CMK (cell line): ENCODE measurements at regions not wholly inside any gene's neighbourhood (a gene's known extent, or its start where the extent isn't known, plus 50 kb on each side); places are given as distances from the start of the nearest gene placed in this dataset.

Experiments used
- DNase-seq: peaks from one replicate; pipeline ENCODE4 v3.0.0-alpha.2; 2010; ENCODE audit warnings: low read depth

DNA sequence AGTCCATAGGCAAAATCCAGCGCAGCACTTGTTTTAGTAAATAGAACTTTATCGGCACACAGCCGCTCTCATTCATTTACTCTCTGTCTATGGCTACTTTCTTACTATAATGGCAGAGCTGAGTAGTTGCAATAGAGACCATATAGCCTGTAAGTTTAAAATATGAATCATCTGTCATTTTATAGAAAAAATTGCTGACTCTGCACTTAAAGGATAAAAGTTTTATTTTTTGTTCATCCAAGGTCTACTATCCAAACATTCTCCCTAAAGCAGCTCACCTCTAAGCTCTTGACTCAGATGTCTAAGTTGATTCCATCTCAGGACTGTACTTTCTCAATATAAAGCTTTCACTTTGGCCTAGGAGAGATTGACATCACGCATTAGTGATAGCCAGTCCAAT is 825.7 kb downstream of the OLFM4 start:
- DNase-seq = no peak

DNA sequence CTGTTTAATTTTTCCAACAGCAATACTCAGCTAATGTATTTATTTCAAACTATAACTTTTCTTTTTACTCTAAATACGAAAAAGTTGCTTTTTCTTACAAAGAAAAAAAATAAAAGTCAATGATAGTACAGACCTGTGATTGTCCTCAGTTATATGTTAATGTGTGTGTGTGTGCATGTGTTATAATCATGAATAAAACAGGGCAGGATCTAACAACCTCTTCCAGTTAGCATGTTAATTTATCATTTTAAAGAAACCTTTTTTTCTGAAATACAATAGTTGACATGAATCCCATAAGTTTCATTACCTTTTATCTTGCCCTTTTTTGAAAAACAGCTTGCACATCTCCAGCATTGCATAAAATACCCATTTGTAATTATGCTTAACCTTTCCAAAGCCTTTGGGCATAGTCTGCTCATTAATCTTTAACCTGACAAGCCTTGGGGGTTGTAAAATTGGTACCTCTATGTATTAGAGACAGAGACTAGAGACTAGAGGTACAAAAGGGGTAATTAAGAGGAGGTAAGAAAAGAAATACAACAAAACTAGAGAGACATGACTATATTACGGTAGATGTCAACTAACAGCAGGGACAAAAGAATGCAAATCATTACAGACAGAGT is 828.1 kb downstream of the OLFM4 start:
- DNase-seq = no peak

DNA sequence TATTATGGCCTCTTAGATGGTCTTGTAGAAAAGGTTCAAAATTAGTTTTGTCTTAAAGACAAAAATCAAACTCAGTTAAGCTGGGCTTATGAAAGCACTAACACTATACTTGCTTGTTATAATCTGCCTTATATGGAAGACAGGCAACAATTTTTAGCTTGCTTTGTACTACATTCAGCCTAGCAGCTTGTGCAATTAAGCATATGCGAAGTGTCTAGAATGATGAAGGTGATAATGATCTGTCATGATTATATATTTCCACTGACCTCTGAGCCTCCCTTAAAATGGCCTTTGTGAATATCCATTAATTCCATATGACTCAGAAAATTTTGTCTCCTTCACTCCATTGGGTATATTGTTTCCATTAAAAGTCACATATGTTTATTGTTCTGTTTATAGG is 834.9 kb downstream of the OLFM4 start:
- DNase-seq = no peak

DNA sequence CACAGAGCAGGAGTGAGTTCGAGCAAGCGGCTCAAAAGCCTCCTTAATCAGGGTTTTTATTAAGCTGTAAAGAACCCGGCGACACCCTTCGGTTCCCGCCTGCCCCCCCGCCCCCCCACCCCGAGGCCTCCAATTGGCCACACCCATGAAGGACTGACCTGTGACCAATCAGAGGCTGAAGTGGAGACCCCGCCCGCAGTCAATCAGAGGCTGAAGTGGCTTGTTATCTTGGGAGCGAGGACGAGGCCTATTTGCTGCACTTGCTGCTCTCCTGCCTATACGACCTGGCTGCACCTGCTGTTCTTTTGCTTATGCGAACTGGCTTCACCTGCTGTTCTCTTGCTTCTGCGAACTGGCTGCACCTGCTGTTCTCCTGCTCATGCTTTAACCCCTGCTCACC is 844.9 kb downstream of the OLFM4 start:
- DNase-seq = no peak

GRCh38 chr13:53878861-53879260 is 850.2 kb downstream of the OLFM4 start:
- DNase-seq = no peak

DNA sequence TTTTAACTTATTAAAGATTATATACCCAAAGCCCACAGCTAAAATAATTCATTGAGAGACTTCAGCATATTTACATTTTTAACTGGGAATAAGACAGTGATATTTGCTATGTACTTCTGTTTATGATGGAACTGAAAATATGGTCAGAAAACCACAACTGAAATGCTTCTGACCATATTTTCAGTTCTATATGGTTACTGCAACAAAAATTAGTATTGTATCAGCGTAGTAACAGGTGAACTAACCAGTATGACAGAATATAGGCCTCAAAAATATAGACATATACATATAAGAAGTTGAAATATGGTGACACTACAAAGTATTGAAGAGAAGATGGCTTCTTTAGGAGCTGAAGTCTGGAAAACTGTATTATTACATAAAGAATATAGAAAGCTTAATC is 857.4 kb downstream of the OLFM4 start:
- no peak for DNase-seq

DNA sequence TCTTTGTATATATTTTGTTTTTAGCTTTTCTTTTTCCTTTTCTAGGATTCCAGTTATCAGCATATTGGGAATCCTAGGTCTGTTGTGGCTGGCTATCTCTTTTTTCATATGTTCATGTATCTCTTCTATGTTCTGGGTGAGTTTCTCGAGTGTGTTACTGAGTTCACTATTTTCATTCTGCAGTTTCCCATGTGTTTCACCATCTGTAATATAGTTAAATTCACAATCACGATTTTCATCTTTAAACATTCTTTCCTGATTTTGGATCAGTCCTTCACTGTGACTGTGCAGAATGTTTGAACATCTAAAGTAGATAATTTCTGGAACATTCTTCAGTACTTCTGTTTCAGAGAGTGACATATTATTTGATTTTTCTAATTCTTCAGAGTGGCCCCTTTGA is 862.1 kb downstream of the OLFM4 start:
- DNase-seq = no peak

DNA sequence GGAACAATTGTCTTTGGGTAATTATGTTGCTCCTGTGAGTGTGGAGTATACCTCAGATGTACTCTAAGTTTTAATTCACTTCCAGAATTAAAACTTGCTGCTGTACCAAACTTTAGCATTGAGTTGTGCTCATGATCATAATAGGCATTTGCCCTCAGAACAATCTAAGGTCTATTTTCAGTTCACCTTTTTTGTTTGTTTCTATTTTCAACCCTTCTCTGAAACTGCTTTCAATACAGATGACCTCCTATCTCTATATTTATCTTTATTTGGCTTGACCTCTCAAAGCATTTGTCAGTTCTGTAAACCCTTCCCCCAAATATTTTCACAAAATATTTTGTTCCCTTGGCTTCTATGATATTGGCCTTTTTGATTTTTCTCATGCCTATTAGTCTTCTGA is 873.0 kb downstream of the OLFM4 start:
- no peak for DNase-seq

DNA sequence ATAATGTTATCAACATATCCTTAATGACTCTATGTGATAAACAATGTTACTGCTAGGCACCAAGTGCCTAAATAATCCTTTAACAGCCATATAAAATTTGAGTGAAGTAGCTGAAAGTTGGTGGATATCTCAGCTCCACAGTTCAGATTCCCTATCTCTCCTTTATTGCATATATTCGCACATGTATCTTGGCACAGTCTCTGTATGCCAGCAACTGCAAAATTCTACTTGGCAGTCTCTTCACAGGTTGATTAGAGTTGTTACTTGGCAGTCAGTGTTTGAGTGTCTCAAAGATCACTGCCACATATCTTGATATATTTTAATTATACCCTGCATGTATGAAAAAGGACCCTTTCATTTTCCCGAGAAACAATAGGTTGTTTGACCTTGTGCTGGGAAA is 879.3 kb downstream of the OLFM4 start:
- no peak for DNase-seq

DNA sequence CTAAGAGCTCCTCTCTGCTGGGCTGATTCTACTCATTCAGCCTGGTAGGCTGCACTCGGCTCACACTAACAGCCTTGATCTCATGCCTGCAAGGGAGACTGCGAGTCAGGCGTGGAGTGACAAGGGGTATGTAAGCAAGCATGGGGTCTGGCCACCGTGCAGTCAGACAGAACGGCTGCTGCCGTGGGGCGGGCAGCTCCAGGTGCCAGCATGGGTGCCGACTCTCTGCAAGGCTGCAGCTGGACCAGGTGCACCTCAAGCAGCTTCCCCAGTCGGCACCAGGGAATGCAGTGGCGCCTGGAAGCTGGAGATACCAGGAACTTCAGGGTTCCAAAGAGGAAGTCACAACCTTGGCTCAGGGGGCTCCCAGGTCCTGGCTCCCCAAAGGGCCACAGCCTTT is 892.3 kb downstream of the OLFM4 start:
- DNase-seq = no peak

GRCh38 chr13:53921473-53921872 is 892.9 kb downstream of the OLFM4 start:
- no peak for DNase-seq

DNA sequence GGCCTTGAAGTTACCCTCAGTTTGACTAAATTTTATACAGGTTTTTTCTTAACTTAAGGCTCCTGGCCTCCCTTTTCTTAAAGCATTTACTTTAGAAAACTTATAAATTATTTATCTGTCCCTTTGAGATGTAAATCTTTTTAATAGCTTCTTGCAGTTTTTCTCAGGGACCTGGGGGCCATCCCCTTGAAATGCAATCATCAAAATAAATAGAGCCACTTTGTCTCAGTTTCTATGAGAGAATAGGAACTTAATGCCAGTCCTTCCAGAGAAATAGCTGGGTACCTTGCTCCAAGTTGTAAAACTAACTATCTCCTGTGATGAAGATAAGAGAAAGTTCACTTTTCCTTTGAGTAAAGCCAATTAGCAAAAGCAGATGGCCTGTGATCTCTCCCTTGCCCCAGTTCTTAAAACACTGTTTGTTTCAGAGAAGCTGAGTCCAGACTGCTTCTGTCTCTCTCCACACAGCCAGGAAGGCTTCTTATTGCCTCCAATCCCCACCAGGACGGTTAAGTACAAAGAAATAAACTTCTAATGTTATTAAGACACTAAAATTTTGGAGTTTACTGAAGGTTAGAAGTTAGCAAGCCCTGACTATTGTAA is 913.1 kb downstream of the OLFM4 start:
- DNase-seq = no peak

DNA sequence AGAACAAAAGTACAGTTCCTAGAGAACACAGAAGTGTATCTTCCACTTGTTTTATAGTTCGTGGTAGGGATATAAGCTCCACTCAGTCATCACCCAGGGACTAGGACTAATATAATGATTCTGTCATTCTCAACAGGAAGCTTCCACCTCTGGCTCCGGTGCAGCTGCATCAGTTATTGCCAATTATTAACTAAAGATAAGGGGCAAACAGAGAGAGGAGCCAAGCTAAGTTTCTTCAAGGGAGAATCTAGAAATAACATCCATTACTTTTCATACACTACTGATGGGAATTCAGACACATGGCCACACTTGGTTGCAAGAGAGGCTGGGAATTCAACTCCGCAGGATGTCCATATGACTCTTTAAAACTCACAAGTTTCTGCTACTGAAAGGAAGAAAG is 917.9 kb downstream of the OLFM4 start:
- DNase-seq = no peak

DNA sequence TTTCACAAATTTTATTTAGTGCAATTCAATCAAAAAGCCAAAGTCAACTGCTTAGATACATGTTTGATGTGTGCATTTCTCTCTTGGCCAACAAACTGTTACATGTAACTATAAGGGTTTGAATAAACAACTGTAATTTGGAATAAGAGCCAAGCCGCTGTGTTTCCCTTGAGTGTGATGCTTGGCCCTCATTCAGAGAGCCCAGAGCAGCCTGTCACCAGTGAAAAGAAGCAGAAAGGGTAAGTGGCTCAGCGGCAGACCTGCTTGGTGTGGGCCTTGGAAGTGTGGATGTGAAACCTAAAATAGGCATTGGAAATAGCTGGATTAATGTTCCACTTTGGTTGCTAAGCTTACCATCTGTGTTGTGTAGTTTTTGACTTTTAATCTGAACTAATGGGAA is 924.6 kb downstream of the OLFM4 start:
- DNase-seq = no peak
